PC-3 (cell line): ENCODE measurements at regions not wholly inside any gene's neighbourhood (a gene's known extent, or its start where the extent isn't known, plus 50 kb on each side); places are given as distances from the start of the nearest gene placed in this dataset.

Source experiments
- ATAC-seq: fragments of 200-7000 bp; cut with Tn5 transposase; 2 replicates; pipeline ENCODE4 v1.9.1; 2020; ENCODE audit warnings: mild to moderate bottlenecking, moderate library complexity
- BruUV-seq: library from RNA; stranded (reverse); fragments of 400-500 nt; replicated peaks from 2 replicates; lab custom pipeline; 2021; lab: Mats Ljungman, UMichigan
- CTCF ChIA-PET: fragments of 300-600 bp; sonication (Branson Sonifier 250); formaldehyde crosslinking; loops from one replicate; lab custom pipeline; 2022; ENCODE audit warnings: antibody characterized with exemption; lab: Charles Lee
- POLR2A ChIA-PET: fragments of 300-600 bp; sonication (Branson Sonifier 250); formaldehyde crosslinking; loops from one replicate; lab custom pipeline; 2022; ENCODE audit warnings: antibody characterized with exemption; ENCODE audit not compliant: unreplicated experiment; lab: Charles Lee
- DNase-seq: peaks from one replicate; pipeline ENCODE4 v3.0.0-alpha.2; 2015
- H2AFZ ChIP-seq: fragments of 300-600 bp; sonication (generic); 2 replicates; pipeline ENCODE4 v1.6.0; 2016; ENCODE audit warnings: antibody characterized with exemption, low read length
- H3F3A ChIP-seq: fragments of 300-600 bp; sonication (generic); one replicate; pipeline ENCODE4 v1.6.0; 2017; ENCODE audit warnings: antibody characterized with exemption, low read length, control low read depth, mild to moderate bottlenecking; ENCODE audit not compliant: unreplicated experiment
- H3K27ac ChIP-seq: fragments of 300-600 bp; sonication (generic); 2 replicates; pipeline ENCODE4 v1.5.1; 2016; ENCODE audit warnings: mild to moderate bottlenecking, low read length
- H3K27me3 ChIP-seq: fragments of 300-600 bp; sonication (generic); 2 replicates; pipeline ENCODE4 v1.6.1; 2016; ENCODE audit warnings: low read length, mixed read lengths
- H3K36me3 ChIP-seq: fragments of 300-600 bp; sonication (generic); 2 replicates; pipeline ENCODE4 v1.6.1; 2016; ENCODE audit warnings: low read depth, mixed run types, low read length, mixed read lengths
- H3K4me1 ChIP-seq: fragments of 300-600 bp; sonication (generic); 2 replicates; pipeline ENCODE4 v1.5.1; 2016; ENCODE audit warnings: low read length; ENCODE audit not compliant: insufficient read depth
- H3K4me2 ChIP-seq: fragments of 300-600 bp; sonication (generic); 2 replicates; pipeline ENCODE4 v1.6.0; 2016; ENCODE audit warnings: low read length
- H3K4me3 ChIP-seq: fragments of 300-600 bp; sonication (generic); 2 replicates; pipeline ENCODE4 v1.5.1; 2016; ENCODE audit warnings: mild to moderate bottlenecking, low read length, mixed read lengths
- H3K79me2 ChIP-seq: fragments of 300-600 bp; sonication (generic); 2 replicates; pipeline ENCODE4 v1.6.1; 2017; ENCODE audit warnings: low read length, mixed read lengths
- H3K9ac ChIP-seq: fragments of 300-600 bp; sonication (generic); 2 replicates; pipeline ENCODE4 v1.6.0; 2016; ENCODE audit warnings: mild to moderate bottlenecking, low read length
- H3K9me2 ChIP-seq: fragments of 300-600 bp; sonication (generic); replicated peaks from 2 replicates; pipeline ENCODE4 v1.6.1; 2016; ENCODE audit warnings: mixed run types, low read length, mixed read lengths
- H3K9me3 ChIP-seq: fragments of 300-600 bp; sonication (generic); 2 replicates; pipeline ENCODE4 v1.6.1; 2016; ENCODE audit warnings: low read length, mixed read lengths
- H4K20me1 ChIP-seq: fragments of 300-600 bp; sonication (generic); 2 replicates; pipeline ENCODE4 v1.6.1; 2016; ENCODE audit warnings: low read length, mixed read lengths
- CTCF ChIP-seq: fragments of 300-600 bp; sonication (generic); conservative IDR thresholded peaks from 2 replicates; pipeline ENCODE4 v1.5.1; 2017; ENCODE audit warnings: antibody characterized with exemption, low read depth, mild to moderate bottlenecking, low read length
- EZH2 ChIP-seq: fragments of 300-600 bp; sonication (generic); IDR thresholded peaks from one replicate; pipeline ENCODE4 v1.6.1; 2017; ENCODE audit warnings: antibody characterized with exemption, mild to moderate bottlenecking, low read length; ENCODE audit not compliant: unreplicated experiment
- EZH2phosphoT487 ChIP-seq: fragments of 300-600 bp; sonication (generic); IDR thresholded peaks from 2 replicates; pipeline ENCODE4 v1.6.1; 2018; ENCODE audit warnings: mild to moderate bottlenecking, antibody characterized with exemption, low read length, borderline replicate concordance
- intact Hi-C: fragments of 100-400 bp; cut with micrococcal nuclease; formaldehyde crosslinking; loops from 2 replicates; pipeline ENCODE4 v1.9.0; 2023

- ATAC-seq, result no peak
- no peaks in the 10 kb centered on the region for H3K9me2 ChIP-seq
- H3K4me2 ChIP-seq, result no peak overlapping the region
- 0 out of 2 replicates have a peak, but pooled peaks cover 3% of the 10 kb centered on the region for H3K4me1 ChIP-seq
- H4K20me1 ChIP-seq, result no peaks in the 10 kb centered on the region
- H3K4me3 ChIP-seq, result no peak overlapping the region
- H3K9ac ChIP-seq, result no peak overlapping the region
- no peaks in the 10 kb centered on the region for H3K79me2 ChIP-seq
- ChIA-PET POLR2A (no interaction called here), CTCF (no interaction called here)
- DNase-seq, result no peak
- H3K36me3 ChIP-seq, result no peaks in the 10 kb centered on the region
- H3K27ac ChIP-seq, result no peak overlapping the region
- H2AFZ ChIP-seq, result no peak overlapping the region
- intact Hi-C loops, result no loop called here
- TF ChIP-seq EZH2phosphoT487, result no peak
- no peak for TF ChIP-seq EZH2
- TF ChIP-seq CTCF, result no peak
- H3K27me3 ChIP-seq, result no peaks in the 10 kb centered on the region
- H3F3A ChIP-seq, result no peaks in the 10 kb centered on the region
- BruUV-seq, result no TSS peak
- H3K9me3 ChIP-seq, result no peaks in the 10 kb centered on the region
Measured at GRCh38 chr5:84791138-84791537, 406.5 kb upstream of the EDIL3 start.

- intact Hi-C loops, result no loop called here
- ATAC-seq, result no peak
- POLR2A ChIA-PET, result no interaction called here
- no peaks in the 10 kb centered on the region for H3K79me2 ChIP-seq
- H2AFZ ChIP-seq, result no peak overlapping the region
- TF ChIP-seq EZH2phosphoT487 (no peak), CTCF (no peak), EZH2 (no peak)
- no peaks in the 10 kb centered on the region for H3K9me3 ChIP-seq
- no TSS peak for BruUV-seq
- H3K4me3 ChIP-seq, result no peak overlapping the region
- CTCF ChIA-PET, result no interaction called here
- H3F3A ChIP-seq, result no peaks in the 10 kb centered on the region
- no peak for DNase-seq
- no peaks in the 10 kb centered on the region for H3K36me3 ChIP-seq
- H3K4me1 ChIP-seq, result 0 out of 2 replicates have a peak, but pooled peaks cover 3% of the 10 kb centered on the region
- no peak overlapping the region for H3K4me2 ChIP-seq
- H4K20me1 ChIP-seq, result no peaks in the 10 kb centered on the region
- no peaks in the 10 kb centered on the region for H3K27me3 ChIP-seq
- H3K27ac ChIP-seq, result no peak overlapping the region
- H3K9me2 ChIP-seq, result no peaks in the 10 kb centered on the region
- H3K9ac ChIP-seq, result no peak overlapping the region
Measured at GRCh38 chr5:84790406-84790805, 405.7 kb upstream of the EDIL3 start.

GRCh38 chr5:84783003-84783402 lies 398.3 kb upstream of the EDIL3 start:
- Histone ChIP-seq H3K9me2 (no peaks in the 10 kb centered on the region), H3K4me1 (no peaks in the 10 kb centered on the region), H3K4me3 (no peak overlapping the region), H3K4me2 (no peak overlapping the region), H3K9ac (no peak overlapping the region), H3K9me3 (no peaks in the 10 kb centered on the region), H3K27ac (no peak overlapping the region), H3K79me2 (no peaks in the 10 kb centered on the region), H2AFZ (no peak overlapping the region), H3K27me3 (no peaks in the 10 kb centered on the region), H3K36me3 (no peaks in the 10 kb centered on the region), H3F3A (no peaks in the 10 kb centered on the region), H4K20me1 (no peaks in the 10 kb centered on the region)
- ATAC-seq, result no peak
- intact Hi-C loops, result no loop called here
- CTCF ChIA-PET, result no interaction called here
- BruUV-seq, result no TSS peak
- POLR2A ChIA-PET, result no interaction called here
- TF ChIP-seq CTCF, result no peak
- TF ChIP-seq EZH2phosphoT487, result no peak
- TF ChIP-seq EZH2, result no peak
- no peak for DNase-seq
